ENCODE measurements at regions not wholly inside any gene's neighbourhood (a gene's known extent, or its start where the extent isn't known, plus 50 kb on each side); places are given as distances from the start of the nearest gene placed in this dataset.
A peak's percentile ranks its signal among the peaks of the same experiment; 100 is the strongest.

DNA sequence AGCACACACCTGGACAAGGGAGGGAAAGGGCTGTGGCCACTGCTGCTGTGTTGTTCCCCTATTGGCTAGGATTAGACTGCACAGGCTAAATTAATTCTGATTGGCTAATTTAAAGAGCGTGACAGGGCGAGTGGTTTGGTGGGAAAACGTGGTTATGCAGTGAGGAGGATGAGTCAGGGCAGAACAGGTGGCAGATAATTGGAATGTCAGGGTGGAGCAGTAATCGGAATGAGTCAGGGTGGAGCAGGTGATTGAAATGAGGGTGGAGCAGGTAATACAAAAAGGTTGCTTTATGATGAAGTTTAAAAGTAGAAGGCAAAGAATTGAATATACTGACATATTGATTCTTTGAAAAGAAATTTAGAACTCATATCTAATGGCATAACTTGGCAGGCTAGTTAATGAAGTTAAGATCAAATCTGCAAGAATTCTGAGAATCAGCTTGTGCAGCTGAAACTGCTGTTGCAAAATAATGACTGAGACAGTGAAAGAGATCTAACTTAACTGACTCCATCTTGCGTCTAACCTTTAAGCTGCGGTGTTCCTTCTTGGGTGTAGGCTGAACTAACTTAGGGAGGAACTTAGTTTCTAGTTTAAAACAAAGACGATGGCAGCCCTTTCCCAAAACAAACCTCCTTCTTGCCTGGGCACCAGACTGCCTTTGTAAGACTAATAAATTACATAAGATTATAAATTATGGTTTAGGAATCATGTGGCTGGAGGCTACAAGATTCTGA is 174.3 kb downstream of the UTP18 start:
- DNase-seq (ENCODE audit: low read depth) = no peak
- H3K4me3 ChIP-seq (ENCODE audit: low read length) = no peak overlapping the region
- TF ChIP-seq, protein P1, sequence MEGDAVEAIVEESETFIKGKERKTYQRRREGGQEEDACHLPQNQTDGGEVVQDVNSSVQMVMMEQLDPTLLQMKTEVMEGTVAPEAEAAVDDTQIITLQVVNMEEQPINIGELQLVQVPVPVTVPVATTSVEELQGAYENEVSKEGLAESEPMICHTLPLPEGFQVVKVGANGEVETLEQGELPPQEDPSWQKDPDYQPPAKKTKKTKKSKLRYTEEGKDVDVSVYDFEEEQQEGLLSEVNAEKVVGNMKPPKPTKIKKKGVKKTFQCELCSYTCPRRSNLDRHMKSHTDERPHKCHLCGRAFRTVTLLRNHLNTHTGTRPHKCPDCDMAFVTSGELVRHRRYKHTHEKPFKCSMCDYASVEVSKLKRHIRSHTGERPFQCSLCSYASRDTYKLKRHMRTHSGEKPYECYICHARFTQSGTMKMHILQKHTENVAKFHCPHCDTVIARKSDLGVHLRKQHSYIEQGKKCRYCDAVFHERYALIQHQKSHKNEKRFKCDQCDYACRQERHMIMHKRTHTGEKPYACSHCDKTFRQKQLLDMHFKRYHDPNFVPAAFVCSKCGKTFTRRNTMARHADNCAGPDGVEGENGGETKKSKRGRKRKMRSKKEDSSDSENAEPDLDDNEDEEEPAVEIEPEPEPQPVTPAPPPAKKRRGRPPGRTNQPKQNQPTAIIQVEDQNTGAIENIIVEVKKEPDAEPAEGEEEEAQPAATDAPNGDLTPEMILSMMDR (conservative IDR thresholded peaks at IDR 0.05; ENCODE audit: low read length) = no peak

DNA sequence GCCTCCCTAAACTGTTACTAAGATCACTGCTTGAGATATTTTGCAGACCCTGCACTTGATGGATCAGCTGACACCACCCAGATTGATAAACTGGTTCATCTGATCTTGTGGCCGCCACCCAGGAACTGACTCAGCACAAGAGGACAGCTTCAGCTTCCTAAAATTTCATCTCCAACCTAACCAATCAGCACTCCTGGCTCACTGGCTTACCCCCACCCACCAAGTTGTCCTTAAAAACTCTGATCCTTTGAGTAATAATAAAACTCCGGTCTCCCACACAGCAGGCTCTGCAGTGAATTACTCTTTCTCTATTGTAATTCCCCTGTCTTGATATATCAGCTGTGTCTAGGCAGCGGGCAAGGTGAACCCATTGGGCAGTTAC is 174.8 kb downstream of the UTP18 start:
- no peak overlapping the region for H3K4me3 ChIP-seq (ENCODE audit: low read length)
- TF ChIP-seq, protein P1 (conservative IDR thresholded peaks at IDR 0.05; ENCODE audit: low read length) = no peak
- DNase-seq (ENCODE audit: low read depth) = no peak

DNA sequence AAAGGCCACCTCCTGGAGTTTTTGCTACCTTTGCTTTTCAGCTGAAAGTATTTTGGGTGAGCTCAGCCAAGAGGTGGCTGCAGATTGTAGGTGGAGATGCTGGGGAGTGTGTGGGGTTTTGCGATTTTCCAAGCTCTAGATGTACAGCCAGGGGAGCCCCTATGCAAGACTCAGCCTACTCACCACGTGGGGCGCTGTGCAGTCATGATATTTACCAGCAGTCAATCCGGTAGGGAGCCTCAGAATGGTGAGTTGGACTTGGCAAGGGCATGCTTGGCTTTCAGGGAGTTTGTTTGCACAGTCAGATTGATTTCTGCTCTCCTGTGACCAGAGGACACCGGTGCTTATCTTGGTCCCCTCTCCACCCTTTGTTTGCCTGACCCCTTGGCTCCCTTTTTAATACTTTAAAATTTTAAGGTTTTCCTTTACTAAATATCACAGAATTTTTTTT is 175.3 kb downstream of the UTP18 start:
- no peak overlapping the region for H3K4me3 ChIP-seq (ENCODE audit: low read length)
- DNase-seq (ENCODE audit: low read depth) = peak; percentile 3
- TF ChIP-seq, protein P1 (conservative IDR thresholded peaks at IDR 0.05; ENCODE audit: low read length) = peak; percentile 17

DNA sequence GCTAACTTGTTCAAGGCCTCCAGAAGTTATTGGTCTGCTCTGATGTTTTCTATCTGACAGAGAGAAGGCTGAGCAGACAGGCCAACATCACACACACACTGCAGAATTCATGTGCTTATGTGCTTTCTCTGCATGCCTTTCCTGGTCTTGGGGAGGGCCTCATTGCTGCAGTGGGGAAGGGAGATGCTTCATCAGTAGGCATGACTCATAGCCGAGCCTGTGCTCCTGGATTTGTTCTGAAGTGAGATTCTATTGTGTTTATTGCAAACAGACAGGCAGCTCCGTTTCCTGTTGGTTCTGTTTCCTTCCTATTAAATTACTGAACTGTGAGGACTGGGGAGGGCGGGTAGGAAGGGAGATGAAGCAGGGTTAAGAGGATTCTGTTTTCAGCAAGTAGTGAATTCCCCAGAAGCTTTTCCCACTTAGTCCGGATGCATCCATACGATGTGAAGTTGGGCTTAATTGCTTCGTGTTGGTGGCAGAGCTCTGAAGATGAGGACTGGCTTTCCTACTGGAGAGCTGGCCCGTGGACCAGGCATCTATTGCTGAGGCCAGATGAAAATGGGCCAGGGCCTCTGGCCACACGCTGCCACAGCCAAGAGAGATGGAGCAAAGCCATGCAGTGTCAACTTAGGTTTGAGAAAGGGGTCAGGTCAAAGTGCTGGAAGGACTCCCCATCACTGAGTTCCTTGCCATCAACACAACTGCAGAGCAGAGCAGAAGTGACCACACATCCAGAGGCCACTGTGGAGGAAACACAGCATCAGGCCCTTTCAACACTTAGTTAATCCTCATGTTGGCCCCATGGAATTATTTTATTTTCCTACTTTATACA is 179.3 kb downstream of the UTP18 start:
- TF ChIP-seq, protein P1 (conservative IDR thresholded peaks at IDR 0.05; ENCODE audit: low read length) = no peak
- DNase-seq (ENCODE audit: low read depth) = no peak
- H3K4me3 ChIP-seq (ENCODE audit: low read length) = no peak overlapping the region

DNA sequence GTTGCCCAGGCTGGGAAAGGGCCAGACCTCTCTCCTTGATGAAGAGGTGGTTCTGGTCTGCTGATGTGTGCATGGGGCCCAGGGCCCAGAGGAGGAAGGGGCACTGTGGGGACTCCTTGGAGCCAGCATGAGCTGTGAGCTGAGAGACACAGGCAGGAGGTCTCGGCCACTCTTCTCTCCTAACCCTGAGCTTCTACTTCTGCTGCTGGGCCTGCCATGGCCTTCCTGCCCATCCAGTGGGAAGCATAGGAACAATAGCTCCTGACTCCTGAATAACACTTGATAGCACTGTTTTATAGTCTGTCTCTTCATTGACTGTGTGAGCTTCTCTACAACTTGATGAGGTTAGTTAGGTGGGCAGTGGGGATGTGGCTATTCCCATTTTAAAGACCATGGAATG is 181.1 kb downstream of the UTP18 start:
- no peak for DNase-seq (ENCODE audit: low read depth)
- no peak overlapping the region for H3K4me3 ChIP-seq (ENCODE audit: low read length)
- TF ChIP-seq, protein P1 (conservative IDR thresholded peaks at IDR 0.05; ENCODE audit: low read length) = no peak

DNA sequence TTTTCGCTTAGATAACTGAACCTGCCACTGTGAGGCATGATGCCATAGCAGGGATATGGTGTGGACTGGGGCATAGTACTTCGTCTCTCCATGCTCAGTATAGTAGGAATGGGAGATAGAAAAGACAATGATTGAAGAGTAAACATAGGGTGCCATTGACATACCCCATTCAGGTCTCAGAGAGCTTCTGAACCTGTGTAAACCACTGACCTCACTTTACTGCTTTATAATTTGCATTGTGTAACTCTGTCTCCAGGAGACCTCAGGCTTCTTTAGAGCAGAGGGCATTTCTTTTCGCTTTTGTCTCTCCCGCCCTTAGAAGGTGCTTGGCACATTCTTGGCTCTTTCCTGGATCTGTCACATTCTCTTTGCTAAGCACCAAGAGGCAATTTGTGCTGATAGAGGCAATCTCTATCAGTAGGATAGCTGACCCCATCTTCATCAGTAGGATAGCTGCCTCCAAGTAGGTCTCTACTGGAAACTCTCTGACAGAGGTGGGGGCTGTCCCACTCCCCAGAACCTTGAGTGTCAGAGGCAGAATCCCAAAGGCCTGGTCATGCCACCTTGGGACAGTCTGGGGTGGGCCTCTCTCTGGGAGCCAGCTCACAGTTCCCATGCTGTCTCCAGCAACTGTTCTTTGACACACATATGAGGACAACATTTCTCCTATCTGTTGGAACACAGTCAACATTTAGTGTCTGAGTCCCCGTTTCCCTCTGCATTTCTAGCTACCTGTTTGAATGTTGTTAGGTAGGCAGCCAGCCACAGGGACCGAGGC is 181.9 kb downstream of the UTP18 start:
- no peak for DNase-seq (ENCODE audit: low read depth)
- H3K4me3 ChIP-seq (ENCODE audit: low read length) = no peak overlapping the region
- TF ChIP-seq, protein P1 (conservative IDR thresholded peaks at IDR 0.05; ENCODE audit: low read length) = no peak
